GM20000 (cell line): ENCODE measurements at regions not wholly inside any gene's neighbourhood (a gene's known extent, or its start where the extent isn't known, plus 50 kb on each side); places are given as distances from the start of the nearest gene placed in this dataset.

Experiments
- DNase-seq: peaks from one replicate; pipeline ENCODE4 v3.0.0; 2012; ENCODE audit warnings: low spot score
- CTCF ChIP-seq: IDR thresholded peaks from 2 replicates; pipeline ENCODE4 v1.5.1; 2012; ENCODE audit warnings: mild to moderate bottlenecking, control low read depth; ENCODE audit errors: extremely low read depth, missing control alignments

GRCh38 chr12:126107659-126108058, 1042.4 kb downstream of the AACS start:
- DNase-seq, result no peak

GRCh38 chr12:126108247-126108646, 1043.0 kb downstream of the AACS start:
- DNase-seq, result no peak
- no peak for TF ChIP-seq CTCF

More at GRCh38 chr12:126107659-126108058, 1042.4 kb downstream of the AACS start:
- no peak for TF ChIP-seq CTCF

GRCh38 chr12:126112141-126112540, 1046.9 kb downstream of the AACS start:
- no peak for DNase-seq
- TF ChIP-seq CTCF, result no peak

GRCh38 chr12:126112849-126113248, 1047.6 kb downstream of the AACS start:
- TF ChIP-seq CTCF, result no peak
- no peak for DNase-seq

GRCh38 chr12:126114441-126114840, 1049.2 kb downstream of the AACS start:
- no peak for DNase-seq
- TF ChIP-seq CTCF, result no peak

GRCh38 chr12:126117502-126117901, 1052.3 kb downstream of the AACS start:
- TF ChIP-seq CTCF, result no peak
- no peak for DNase-seq

- no peak for TF ChIP-seq CTCF
- no peak for DNase-seq
Measured at GRCh38 chr12:126139355-126139754, 1074.1 kb downstream of the AACS start.

- no peak for DNase-seq
- no peak for TF ChIP-seq CTCF
Measured at GRCh38 chr12:126144603-126145002, 1079.4 kb downstream of the AACS start.
